ENCODE measurements at regions not wholly inside any gene's neighbourhood (a gene's known extent, or its start where the extent isn't known, plus 50 kb on each side); places are given as distances from the start of the nearest gene placed in this dataset.
"Not testable (repeated sequence)": the region's sequence is repeated elsewhere in the genome, so short reads cannot be mapped to it uniquely, and the experiment has no call there.

DNA sequence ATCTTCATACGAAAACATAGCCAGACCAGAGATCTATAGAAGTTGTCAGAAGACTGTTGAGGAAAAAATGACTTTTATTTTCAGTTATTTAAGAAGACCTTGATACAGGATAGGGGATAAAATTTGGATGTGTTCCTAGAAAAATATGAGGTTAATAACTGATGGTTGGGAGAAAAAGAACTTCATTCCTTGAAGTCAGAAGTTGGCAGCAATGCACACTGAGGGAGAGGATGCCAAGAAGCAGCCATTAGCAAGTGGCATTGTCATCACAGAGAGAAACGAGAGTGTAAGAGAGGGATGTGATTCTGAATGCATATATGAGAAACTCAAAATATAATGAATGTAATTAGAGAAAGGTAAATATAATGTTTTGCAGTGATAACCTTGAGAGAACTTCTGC lies 382.1 kb upstream of the EPHA5 start:
- DNase-seq (ENCODE audit: low read depth, low spot score), result no peak

GRCh38 chr4:66048861-66049260 lies 378.6 kb upstream of the EPHA5 start:
- DNase-seq (ENCODE audit: low read depth, low spot score), result no peak

- no peak for DNase-seq (ENCODE audit: low read depth, low spot score)
Observed at GRCh38 chr4:66045913-66046312, 375.6 kb upstream of the EPHA5 start.

DNA sequence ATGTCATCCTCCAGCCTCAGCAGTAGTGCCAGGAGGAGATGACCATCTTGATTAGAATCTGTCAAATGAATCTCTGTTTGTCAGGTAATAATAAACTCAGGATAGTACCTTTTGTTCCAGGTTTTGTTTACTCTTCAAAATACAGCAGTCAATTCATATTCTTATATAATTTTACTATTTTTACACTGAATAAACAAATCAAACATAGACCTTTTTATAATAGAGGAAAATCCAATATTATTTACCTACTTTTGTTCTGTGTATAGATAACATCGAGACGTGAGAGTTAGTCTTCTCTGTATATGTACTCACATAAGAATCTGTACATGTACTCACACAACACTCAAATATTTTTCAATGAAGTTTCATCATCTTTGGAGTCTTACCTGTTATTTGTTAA lies 365.4 kb upstream of the EPHA5 start:
- no peak for DNase-seq (ENCODE audit: low read depth, low spot score)

DNA sequence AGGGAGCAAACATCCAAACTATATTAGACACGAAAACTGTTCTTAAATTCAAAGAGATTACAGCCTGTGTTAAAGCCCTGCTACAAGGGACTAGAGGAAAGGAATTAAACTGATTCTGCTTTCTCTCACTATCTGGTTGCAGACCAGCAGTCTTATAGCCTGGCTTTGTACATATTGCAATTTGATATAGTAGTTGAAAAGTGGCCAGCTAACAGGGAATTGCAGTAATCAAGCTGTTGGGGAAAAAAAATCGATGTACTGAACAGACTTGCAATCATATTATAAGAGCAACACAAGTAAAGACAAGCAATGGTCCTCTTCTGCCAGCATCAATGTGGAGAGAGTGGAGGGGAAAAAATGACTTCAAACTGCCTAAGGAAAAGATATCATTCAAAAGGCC lies 364.4 kb upstream of the EPHA5 start:
- DNase-seq (ENCODE audit: low read depth, low spot score), result no peak

DNA sequence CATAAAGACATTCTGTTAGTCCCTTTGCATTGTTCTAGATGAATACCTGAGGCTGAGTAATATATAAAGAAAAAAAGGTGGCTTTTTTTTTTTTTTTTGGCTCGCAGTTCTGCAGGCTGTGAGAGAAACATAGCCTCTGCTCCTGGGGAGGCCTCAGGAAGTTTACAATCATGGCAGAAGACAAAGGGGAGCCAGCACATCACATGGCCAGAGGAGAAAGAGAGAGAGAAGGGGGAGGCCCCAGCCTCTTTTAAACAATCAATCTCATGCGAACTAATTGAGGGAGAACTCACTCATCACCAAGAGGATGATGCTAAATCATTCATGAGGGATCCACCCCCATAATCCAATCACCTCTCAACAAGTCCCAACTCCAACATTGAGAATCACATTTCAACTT lies 364.0 kb upstream of the EPHA5 start:
- no peak for DNase-seq (ENCODE audit: low read depth, low spot score)

GRCh38 chr4:66032571-66032970 lies 362.3 kb upstream of the EPHA5 start:
- no peak for DNase-seq (ENCODE audit: low read depth, low spot score)

GRCh38 chr4:66028668-66029067 lies 358.4 kb upstream of the EPHA5 start:
- DNase-seq (ENCODE audit: low read depth, low spot score), result no peak

- no peak for DNase-seq (ENCODE audit: low read depth, low spot score)
Observed at GRCh38 chr4:66023061-66023460, 352.8 kb upstream of the EPHA5 start.

DNA sequence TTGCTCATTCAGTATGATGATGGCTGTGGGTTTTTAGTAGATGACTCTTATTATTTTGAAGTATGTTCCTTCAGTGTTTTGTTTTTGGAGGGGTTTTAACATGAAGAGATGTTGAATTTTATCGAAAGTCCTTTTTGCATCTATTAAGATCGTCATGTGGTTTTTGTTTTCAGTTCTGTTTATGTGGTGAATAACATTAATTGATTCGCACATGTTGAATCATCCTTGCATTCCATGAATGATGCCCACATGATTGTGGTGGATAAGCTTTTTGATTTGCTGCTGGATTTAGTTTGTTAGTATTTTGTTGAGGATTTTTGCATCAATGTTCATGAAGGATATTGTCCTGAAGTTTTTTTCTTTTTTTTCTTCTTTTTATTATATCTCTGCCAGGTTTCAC lies 347.4 kb upstream of the EPHA5 start:
- no peak for DNase-seq (ENCODE audit: low read depth, low spot score)

- no peak for DNase-seq (ENCODE audit: low read depth, low spot score)
Observed at GRCh38 chr4:66016240-66016639, 346.0 kb upstream of the EPHA5 start.

- no peak for DNase-seq (ENCODE audit: low read depth, low spot score)
Observed at GRCh38 chr4:66014146-66014765, 344.0 kb upstream of the EPHA5 start.

GRCh38 chr4:66000510-66001117 lies 330.3 kb upstream of the EPHA5 start:
- DNase-seq (ENCODE audit: low read depth, low spot score), result no peak

DNA sequence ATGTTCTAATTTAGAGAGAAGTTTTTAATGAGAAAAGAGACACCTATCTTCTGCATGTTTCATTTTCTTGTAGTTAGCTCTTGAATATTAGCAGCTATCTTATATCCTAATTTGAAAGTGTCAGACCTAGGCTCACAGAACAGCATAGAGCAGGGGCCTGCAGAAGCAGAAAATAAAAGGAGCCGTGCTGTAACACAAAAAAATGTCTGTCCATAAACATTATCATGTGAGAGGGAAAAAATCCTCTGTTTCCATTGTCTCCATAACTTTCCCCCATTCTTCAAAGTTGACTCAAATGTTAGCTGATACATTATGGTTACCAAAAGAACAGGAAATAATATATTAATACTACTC lies 329.2 kb upstream of the EPHA5 start:
- DNase-seq (ENCODE audit: low read depth, low spot score), result no peak

- DNase-seq (ENCODE audit: low read depth, low spot score), result not testable (repeated sequence)
Observed at GRCh38 chr4:65998807-65999517, 328.7 kb upstream of the EPHA5 start.

DNA sequence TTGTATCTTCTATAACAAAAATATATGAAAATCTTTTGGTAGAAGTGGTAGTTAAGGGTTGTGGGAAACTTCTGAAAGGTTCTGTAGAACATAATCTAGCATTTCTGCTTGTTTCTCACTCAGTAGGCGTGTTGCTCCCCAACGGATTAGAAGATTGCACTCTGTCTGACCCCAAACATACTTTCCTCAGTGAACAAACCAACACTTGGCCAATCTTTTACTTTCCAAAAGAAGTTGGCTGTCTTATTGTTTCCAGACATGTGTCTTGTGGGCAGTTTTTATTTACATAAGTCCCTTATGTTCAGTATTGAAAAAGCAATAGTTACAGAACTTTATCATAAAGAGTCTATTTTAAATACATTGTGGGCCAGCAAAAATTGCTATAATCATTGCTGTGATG lies 312.8 kb upstream of the EPHA5 start:
- DNase-seq (ENCODE audit: low read depth, low spot score), result peak; percentile 21

DNA sequence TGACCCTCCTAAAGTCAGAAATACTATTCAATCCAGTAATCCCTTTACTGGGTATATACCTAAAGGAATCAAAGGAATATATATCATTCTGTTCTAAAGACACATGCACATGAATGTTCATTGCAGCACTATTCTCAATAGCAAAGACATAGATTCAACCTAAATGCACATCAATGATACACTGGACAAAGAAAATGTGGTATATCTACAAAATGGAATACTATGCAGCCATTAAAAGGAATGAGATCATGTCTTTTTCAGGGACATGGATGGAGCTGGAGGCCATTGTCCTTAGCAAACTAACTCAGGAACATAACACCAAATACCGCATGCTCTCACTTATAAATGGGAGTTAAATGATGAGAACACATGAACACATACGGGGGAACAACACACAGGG lies 306.0 kb upstream of the EPHA5 start:
- no peak for DNase-seq (ENCODE audit: low read depth, low spot score)

GRCh38 chr4:65973186-65973585 lies 302.9 kb upstream of the EPHA5 start:
- DNase-seq (ENCODE audit: low read depth, low spot score), result no peak

DNA sequence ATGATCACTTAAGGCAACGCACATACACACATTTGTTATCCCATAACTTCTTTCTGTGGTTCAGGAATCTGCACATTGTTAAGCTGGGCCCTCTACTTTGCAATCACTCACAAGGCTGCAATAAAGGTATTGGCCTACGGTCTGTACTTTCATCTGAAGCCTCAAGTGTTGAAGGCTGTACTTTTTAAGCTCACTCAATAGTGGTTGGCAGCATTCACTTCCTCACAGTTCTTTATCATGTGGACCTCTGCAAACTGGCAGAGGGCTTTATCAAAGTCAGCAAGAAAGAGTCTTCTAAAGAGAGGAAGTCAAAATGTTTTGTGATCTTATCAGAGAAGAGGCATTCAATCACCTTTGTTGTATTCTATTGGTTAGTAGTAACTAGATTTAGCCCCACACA lies 301.4 kb upstream of the EPHA5 start:
- DNase-seq (ENCODE audit: low read depth, low spot score), result no peak

DNA sequence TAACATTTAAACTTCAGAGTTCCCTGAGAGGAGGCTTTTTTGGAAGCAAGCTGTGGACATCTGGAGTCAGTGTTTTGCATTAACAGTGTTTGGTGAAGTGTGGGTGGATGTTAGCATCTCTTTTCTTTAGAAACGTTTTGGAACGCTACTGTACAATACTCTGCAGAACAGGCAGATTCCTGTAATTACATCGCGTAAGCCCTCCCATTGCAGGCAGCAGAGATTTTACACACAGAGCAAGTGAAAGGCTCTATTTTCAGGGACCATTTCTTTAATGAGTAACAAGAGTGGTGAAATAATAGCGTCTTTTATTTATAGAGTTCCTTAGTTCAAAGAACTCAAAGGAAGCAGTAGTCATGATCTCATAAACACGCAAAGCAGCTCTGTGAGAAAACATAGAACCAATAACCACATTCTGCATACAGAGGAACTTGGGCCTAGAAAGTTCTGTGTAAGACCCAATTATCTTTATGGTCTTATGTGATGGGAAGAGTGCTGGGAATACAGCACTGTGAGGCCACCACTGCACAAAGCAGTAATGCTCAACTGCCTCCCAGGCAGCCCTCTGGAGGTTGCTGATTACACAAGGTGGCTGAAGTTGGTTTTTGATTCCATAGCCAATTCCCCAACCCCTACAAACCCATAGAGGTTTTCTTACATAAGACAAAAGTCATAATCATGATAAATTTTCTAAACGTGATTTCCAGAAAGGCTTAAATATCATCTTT lies 298.7 kb upstream of the EPHA5 start:
- no peak for DNase-seq (ENCODE audit: low read depth, low spot score)

- DNase-seq (ENCODE audit: low read depth, low spot score), result no peak
Observed at GRCh38 chr4:65960751-65961150, 290.5 kb upstream of the EPHA5 start.

GRCh38 chr4:65954416-65954815 lies 284.1 kb upstream of the EPHA5 start:
- DNase-seq (ENCODE audit: low read depth, low spot score), result no peak

- no peak for DNase-seq (ENCODE audit: low read depth, low spot score)
Observed at GRCh38 chr4:65951177-65951576, 280.9 kb upstream of the EPHA5 start.
